ENCODE measurements at regions not wholly inside any gene's neighbourhood (a gene's known extent, or its start where the extent isn't known, plus 50 kb on each side); places are given as distances from the start of the nearest gene placed in this dataset.

DNA sequence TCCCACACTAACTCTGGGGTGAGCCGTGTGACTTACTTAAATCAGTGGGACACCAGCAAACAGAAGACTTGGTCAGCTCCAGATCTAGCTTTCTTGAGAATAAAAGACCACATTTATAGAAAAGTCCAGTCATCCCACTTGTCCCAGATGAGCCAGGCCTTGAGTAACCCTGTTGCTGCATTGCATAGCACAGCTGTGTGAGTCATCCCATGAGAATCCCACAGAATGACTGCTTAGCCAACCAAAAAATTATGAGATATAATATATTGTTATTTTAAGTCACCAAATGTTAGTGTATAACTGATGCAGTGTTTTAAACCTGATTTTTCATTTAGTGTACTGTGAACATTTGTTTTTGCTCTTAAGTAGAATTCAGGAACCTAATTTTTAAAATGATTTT is 94.2 kb upstream of the FSHR start:
- no peak for FAIRE-seq

DNA sequence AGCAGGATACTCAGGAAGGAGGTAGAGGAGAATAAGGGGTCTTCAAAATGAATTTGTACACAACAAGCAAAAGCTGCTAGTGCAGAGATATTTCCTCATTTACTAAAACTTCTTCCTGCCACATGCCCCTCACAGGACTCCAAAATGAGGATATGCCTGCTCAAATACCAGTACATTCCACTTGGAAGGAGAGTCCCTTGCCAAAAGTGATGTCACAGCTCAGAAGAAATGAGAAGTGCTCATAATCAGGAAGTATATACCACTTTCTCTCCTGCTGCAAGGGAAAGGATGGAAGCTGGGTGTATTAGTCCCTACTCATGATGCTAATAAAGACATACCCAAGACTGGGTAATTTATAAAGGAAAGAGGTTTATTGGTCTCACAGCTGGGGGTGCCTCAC is 87.7 kb upstream of the FSHR start:
- FAIRE-seq: no peak

DNA sequence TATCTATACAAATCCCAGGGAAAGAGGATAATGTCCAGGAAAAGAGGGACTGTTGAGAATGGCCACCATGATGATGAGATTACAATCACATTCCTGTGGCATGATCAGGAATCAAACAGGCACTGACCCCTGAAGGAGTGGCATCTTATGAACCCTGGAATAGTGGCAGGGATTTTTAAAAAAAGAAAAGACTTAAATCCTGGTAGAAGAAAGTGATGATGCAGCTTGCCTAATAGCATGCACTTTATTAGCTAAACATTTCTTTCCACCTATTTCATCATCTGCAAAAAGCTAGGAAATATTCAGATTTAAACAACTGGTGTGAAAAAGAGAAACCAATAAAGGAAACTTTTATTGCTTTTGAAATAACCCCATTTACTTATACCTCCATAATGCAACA is 87.2 kb upstream of the FSHR start:
- no peak for FAIRE-seq

DNA sequence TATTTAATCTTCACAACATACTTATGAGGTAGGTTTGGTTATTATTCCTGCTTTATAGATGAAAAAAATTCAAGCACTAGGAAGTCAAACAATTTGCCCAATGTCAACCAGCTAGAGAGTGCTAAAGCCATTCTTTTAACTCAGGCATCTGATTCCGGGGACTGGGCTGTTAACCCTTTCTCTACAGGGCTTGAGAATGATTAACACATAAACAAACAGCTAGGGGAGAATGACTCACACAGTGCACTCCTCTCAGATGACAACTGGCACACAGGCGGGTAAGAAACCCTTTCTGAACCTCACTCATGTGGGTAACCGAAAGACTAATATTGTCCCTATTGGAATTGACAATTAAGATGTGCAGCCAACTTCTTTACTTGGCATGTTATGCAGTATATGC is 86.3 kb upstream of the FSHR start:
- FAIRE-seq: no peak

DNA sequence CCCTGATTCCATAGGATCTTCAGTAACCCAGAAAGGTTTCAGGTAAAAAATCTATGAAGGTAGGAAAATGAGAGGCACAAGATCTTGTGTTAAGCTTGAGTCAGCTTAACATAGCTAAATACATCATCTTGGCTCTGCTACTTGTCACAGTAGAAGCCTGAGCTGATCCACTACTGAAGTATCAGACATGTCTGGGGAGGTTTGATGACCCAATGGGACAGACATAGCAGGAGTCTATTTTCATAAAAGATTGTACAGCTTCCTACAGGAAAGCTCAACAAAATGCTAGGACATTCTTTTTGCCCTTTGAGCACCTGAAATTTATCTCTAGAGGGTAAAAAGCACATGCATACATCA is 84.3 kb upstream of the FSHR start:
- FAIRE-seq: no peak

DNA sequence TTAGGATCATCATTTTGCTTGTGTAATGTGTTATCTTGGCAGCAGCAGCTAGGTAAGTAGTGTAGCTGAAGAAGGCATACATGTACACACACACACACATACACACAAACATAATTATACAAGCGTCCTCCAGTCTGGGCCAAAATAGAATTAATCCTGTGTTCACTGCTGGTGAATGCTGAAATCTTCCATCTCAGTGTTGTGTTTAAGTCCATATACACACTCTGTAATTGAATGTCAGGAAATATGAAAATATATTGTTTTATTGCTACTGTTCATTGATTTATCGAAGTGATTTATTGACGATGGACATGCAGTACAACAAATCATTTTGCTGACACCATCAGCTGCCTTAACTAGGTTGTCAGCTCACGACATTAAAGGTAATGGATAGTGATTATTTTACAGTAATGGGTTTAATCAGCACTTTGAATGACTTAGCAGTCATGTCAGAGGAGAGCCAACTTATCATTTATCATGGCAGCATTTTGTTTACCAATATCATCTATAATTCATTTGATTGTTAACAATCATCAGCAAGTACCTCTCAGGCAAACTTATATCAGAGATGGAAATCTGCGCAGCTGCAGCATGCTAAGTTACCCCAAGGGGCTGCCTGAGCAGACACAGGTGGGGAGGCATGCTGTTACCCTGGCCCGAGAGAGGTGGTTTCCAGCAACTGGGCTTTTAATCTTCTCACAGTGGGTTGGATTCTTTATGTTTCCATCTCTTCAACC is 83.7 kb upstream of the FSHR start:
- no peak for FAIRE-seq

DNA sequence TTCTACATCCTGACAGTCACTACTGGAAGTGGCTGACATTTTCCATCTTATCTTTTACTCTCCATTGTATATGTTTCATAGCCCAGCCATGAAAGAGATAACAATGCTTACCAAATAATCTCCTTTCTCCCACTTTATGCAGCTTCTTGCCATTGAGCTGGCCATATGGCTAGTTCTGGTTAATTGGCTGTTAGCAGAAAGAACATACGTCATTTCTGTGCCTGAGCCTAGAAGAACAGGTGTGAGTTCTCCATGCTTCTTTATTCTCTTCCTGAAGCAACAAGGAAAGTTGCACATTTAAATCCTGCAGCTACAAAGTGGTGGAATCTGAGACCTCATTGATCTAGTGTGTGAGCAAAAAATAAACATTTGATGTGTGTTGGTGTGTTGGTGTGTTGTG is 82.0 kb upstream of the FSHR start:
- FAIRE-seq: no peak

DNA sequence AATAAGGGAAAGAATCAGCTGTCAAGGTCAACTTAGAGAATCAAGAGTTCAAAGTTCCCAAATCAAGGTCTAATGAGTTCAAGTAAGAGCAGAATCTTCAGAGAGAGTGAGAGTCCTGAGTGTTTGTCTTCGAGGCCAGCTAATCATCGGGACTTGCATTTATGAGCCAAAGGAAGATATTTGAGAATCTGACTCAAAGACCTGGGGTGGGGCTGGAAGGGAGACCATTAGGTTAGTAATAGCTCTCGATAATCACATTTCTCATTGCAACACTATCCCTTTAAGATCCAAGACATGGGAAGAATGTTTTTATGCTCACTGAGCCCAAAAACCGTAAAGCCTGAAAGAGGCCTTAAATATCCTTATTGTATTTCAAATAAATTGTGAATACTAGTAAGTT is 72.0 kb upstream of the FSHR start:
- no peak for FAIRE-seq

DNA sequence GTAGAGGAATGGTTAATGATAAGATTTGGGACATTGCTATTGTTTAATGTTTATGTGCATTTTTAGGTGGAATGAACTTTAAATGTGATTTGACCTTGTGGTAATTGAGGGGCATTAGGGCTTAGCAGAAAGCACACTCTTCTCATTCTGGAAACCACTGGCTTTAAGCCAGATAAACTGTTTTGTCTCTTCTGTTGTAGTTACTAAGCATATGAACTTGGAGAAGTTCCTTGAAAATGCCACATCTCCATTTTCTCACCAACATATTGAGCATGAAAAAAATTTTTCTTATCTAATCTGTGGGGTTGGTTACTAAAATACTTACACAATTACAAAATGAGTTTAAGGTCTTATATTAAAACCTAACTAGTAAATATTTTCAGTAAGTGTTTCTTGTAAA is 70.8 kb upstream of the FSHR start:
- FAIRE-seq: no peak

DNA sequence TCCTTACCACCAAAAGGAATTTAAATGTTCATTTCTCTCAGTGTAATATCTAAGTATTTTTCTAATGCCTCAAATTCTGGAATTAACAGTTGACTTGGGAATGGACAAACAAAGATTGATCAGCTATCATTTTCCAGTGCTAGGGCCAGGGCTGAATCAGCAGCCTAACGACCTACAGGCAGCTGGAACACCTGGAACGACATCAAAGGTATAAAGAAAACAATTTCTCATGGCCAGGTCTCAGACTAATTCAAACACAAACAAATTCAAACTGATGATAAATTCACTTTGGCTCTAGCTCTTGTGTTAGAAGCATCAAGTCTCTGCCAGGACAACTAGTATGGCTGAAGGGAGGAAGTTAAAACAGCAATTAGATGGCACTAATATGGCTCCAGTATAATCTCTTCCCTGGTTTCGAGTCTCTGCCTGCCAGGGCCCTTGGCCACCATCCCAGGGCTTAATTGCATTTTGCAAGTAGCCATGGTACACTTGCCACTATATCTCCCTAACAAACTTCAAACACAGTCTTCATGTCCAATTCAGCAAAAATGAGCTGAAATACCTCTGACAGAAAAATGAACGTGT is 70.2 kb upstream of the FSHR start:
- no peak for FAIRE-seq

DNA sequence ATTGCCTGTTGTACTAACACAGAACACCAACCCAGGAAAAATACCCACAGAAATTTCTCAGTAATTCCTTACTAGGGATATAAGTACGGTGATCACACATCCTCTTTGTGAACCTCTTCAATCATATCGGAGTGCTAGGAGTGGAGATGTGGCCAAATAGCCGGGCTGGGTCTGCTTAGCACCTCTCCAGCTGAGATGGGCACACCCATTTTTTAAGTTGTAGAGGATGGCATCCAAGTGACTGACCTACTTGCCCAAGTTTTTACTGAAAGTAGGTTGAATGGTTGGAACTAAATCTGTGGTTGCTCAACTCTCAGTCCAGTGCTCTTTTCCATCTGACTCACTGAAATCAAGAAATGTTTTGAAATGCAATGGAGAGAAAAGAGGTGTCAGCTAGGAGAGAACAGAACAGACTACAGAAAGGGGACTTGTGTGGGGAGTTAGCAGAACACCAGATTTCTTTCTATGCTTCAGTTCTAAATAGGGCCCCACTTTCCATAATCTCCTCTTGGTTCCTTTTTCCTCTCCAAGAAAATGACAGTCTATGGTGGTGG is 68.7 kb upstream of the FSHR start:
- FAIRE-seq: no peak

DNA sequence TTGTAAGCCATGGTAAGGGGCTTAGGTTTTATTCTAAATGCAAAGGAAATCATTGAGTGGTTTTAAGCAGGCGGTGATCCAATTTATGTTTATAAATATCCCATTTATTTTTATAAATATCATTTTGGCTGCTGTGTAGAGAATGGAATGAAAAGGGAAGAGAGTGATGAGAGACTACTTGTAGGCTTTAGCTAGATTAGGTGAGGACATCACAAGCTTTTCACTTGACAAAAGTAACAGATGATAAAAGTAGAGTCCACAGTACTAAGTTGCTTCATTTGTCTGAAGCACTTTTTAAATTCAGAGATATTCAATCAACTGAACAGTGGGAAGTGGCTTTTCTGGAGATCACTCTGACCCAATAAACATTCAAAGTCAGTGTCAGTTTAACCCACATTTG is 65.4 kb upstream of the FSHR start:
- no peak for FAIRE-seq

DNA sequence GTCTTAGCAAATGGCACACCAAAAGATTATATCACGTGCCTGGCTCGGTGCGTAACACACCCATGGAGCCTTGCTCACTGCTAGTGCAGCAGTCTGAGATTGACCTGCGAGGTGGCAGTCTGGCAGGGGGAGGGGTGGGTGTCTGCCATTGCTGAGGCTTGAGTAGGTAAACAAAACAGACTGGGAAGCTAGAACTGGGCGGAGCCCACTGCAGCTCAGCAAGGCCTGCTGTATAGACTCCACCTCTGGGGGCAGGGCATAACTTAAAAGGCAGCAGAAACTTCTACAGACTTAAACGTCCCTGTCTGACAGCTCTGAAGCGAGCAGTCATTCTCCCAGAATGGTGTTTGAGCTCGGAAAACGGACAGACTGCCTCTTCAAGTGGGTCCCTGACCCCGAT is 55.9 kb upstream of the FSHR start:
- no peak for FAIRE-seq

DNA sequence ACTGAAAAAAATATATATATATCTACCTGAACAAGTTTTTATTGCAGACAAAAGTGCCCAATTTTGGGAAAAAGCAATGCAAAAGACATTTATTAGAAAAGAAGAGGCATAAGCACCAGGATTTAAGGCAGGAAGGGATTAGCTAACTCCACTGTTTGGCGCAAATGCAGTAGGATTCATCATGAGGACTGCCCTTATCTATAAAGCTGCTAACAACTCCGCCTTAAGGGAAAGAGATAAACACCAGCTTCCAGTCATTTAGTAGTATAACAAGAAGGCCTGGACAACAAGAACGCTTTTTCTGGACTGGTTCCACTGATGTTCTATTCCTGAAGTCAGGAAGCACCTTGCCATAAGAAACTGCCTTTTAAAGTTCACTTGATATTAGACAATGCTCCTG is 52.9 kb upstream of the FSHR start:
- FAIRE-seq: no peak
